ENCODE measurements at regions not wholly inside any gene's neighbourhood (a gene's known extent, or its start where the extent isn't known, plus 50 kb on each side); places are given as distances from the start of the nearest gene placed in this dataset.

GRCh38 chr5:1633605-1634336, 110.0 kb upstream of the LPCAT1 start (continued):
- 0 out of 2 replicates have a peak, but pooled peaks have one; percentile 60 for TF ChIP-seq SMAD1 (CRISPR knock-in tag; IDR thresholded peaks at IDR 0.05; ENCODE audit: borderline replicate concordance, low read depth)
- TF ChIP-seq ZBTB26 (CRISPR knock-in tag; IDR thresholded peaks at IDR 0.05; ENCODE audit: borderline replicate concordance), result 0 out of 2 replicates have a peak, but pooled peaks have one; percentile 50
- TF ChIP-seq ADNP (CRISPR knock-in tag; IDR thresholded peaks at IDR 0.05), result no peak
- no peak for TF ChIP-seq FOXK2 (IDR thresholded peaks at IDR 0.05)
- TF ChIP-seq ATF4 (CRISPR knock-in tag; IDR thresholded peaks at IDR 0.05), result no peak
- no peak for TF ChIP-seq ARID3A (IDR thresholded peaks at IDR 0.05; ENCODE audit: low read depth, low read length)
- TF ChIP-seq TBP (CRISPR knock-in tag; IDR thresholded peaks at IDR 0.05), result no peak
- no peak for TF ChIP-seq MTA3 (CRISPR knock-in tag; IDR thresholded peaks at IDR 0.05)
- peak; percentile 56; the same call in 1 of the 3 replicates for TF ChIP-seq MXI1 (IDR thresholded peaks at IDR 0.05; ENCODE audit: borderline replicate concordance, low read depth, low read length)
- no peak for TF ChIP-seq STAT6 (CRISPR knock-in tag; IDR thresholded peaks at IDR 0.05; ENCODE audit: borderline replicate concordance)
- TF ChIP-seq ZNF629 (CRISPR knock-in tag; conservative IDR thresholded peaks at IDR 0.05), result no peak; the same call in 1 of the 2 replicates
- no peak for TF ChIP-seq ZNF672 (CRISPR knock-in tag; IDR thresholded peaks at IDR 0.05)
- no peak for TF ChIP-seq PAF1 (CRISPR knock-in tag; IDR thresholded peaks at IDR 0.05)
- peak; percentile 44; the same call in 1 of the 2 replicates for TF ChIP-seq E2F2 (CRISPR knock-in tag; IDR thresholded peaks at IDR 0.05; ENCODE audit: borderline replicate concordance)
- peak; percentile 27; the same call in 1 of the 2 replicates for TF ChIP-seq ZBTB49 (CRISPR knock-in tag; IDR thresholded peaks at IDR 0.05; ENCODE audit: borderline replicate concordance)

Data from HepG2 (cell line).